GM12891 (cell line): ENCODE measurements at regions not wholly inside any gene's neighbourhood (a gene's known extent, or its start where the extent isn't known, plus 50 kb on each side); places are given as distances from the start of the nearest gene placed in this dataset.
"Not testable (repeated sequence)": the region's sequence is repeated elsewhere in the genome, so short reads cannot be mapped to it uniquely, and the experiment has no call there.

Experiments
- POLR2A ChIP-seq: IDR thresholded peaks from 2 replicates; pipeline ENCODE4 v1.6.1; 2011; ENCODE audit warnings: low read depth, low read length, control low read depth
- POLR2AphosphoS5 ChIP-seq: IDR thresholded peaks from 2 replicates; pipeline ENCODE4 v1.6.1; 2011; ENCODE audit warnings: low read depth, low read length, control low read depth
- POU2F2 ChIP-seq: IDR thresholded peaks from 2 replicates; pipeline ENCODE4 v1.6.1; 2011; ENCODE audit warnings: low read depth, mild to moderate bottlenecking, control low read depth, low read length, moderate library complexity
- TAF1 ChIP-seq: IDR thresholded peaks from 2 replicates; pipeline ENCODE4 v1.6.1; 2011; ENCODE audit warnings: low read depth, low read length, control low read depth

GRCh38 chr3:117056946-117057345 lies 347.4 kb downstream of the TUSC7 start:
- not testable (repeated sequence) for TF ChIP-seq POU2F2, POLR2A, TAF1, POLR2AphosphoS5
